ENCODE measurements at regions not wholly inside any gene's neighbourhood (a gene's known extent, or its start where the extent isn't known, plus 50 kb on each side); places are given as distances from the start of the nearest gene placed in this dataset.
A peak's percentile ranks its signal among the peaks of the same experiment; 100 is the strongest.

GRCh38 chr2:111219285-111219684 lies 98.6 kb downstream of the BCL2L11 start:
- no peak for DNase-seq

GRCh38 chr2:111219734-111220505 lies 99.2 kb downstream of the BCL2L11 start:
- no peak for DNase-seq

GRCh38 chr2:111220962-111221361 lies 100.2 kb downstream of the BCL2L11 start:
- DNase-seq = no peak

GRCh38 chr2:111221701-111222100 lies 101.0 kb downstream of the BCL2L11 start:
- DNase-seq = no peak

- DNase-seq = no peak
Measured at GRCh38 chr2:111222204-111222866, 101.6 kb downstream of the BCL2L11 start.

- no peak for DNase-seq
Measured at GRCh38 chr2:111225856-111226255, 105.1 kb downstream of the BCL2L11 start.

GRCh38 chr2:111226876-111227700 lies 106.4 kb downstream of the BCL2L11 start:
- DNase-seq = no peak

GRCh38 chr2:111227716-111228141 lies 107.0 kb downstream of the BCL2L11 start:
- DNase-seq = no peak

GRCh38 chr2:111231532-111232252 lies 111.0 kb downstream of the BCL2L11 start:
- no peak for DNase-seq

- no peak for DNase-seq
Measured at GRCh38 chr2:111235192-111236015, 114.7 kb downstream of the BCL2L11 start.

GRCh38 chr2:111236025-111236424 lies 115.3 kb downstream of the BCL2L11 start:
- DNase-seq = no peak

GRCh38 chr2:111238296-111238695 lies 117.6 kb downstream of the BCL2L11 start:
- no peak for DNase-seq

- peak; percentile 16 for DNase-seq
Measured at GRCh38 chr2:111239107-111239506, 118.4 kb downstream of the BCL2L11 start.

GRCh38 chr2:111239581-111240249 lies 119.0 kb downstream of the BCL2L11 start:
- no peak for DNase-seq

GRCh38 chr2:111243295-111243694 lies 122.6 kb downstream of the BCL2L11 start:
- DNase-seq = no peak

- DNase-seq = no peak
Measured at GRCh38 chr2:111244864-111245263, 124.2 kb downstream of the BCL2L11 start.

GRCh38 chr2:111246620-111247061 lies 125.9 kb downstream of the BCL2L11 start:
- DNase-seq = no peak

- DNase-seq = no peak
Measured at GRCh38 chr2:111247491-111247890, 126.8 kb downstream of the BCL2L11 start.

- DNase-seq = no peak
Measured at GRCh38 chr2:111249806-111250205, 129.1 kb downstream of the BCL2L11 start.

- no peak for DNase-seq
Measured at GRCh38 chr2:111250448-111251030, 129.8 kb downstream of the BCL2L11 start.

- DNase-seq = no peak
Measured at GRCh38 chr2:111251711-111252110, 131.0 kb downstream of the BCL2L11 start.

Data from activated CD4-positive, alpha-beta T cell treated with anti-CD3 and anti-CD28 coated beads, Interleukin-10, Interleukin-2, amounts not matched to agents 100 ng/mL and 50 ng/mL, durations not matched to agents 16 hours and 8 hours (primary cell).